ENCODE measurements at regions not wholly inside any gene's neighbourhood (a gene's known extent, or its start where the extent isn't known, plus 50 kb on each side); places are given as distances from the start of the nearest gene placed in this dataset.

DNA sequence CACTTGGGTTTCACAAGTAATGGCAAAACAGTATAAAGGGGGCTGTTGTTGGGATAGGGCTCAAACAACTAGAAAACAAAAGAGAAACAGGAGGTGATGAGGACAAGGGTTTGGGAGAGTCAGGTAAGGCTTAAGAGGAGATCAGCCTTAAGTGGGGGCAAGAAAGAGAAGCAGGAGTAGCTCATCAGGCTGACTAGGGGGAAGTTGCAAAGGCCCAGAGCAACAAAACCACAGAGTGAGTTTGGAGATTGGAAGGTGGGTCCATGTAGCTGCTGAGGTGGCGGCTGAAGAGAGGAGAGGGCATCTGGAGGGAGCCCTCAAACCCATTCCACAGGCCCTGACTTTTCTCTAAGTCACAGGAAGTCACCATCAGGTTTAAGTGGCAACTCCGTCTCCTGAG, 126.0 kb downstream of the MREG start:
- TF ChIP-seq, protein P1, sequence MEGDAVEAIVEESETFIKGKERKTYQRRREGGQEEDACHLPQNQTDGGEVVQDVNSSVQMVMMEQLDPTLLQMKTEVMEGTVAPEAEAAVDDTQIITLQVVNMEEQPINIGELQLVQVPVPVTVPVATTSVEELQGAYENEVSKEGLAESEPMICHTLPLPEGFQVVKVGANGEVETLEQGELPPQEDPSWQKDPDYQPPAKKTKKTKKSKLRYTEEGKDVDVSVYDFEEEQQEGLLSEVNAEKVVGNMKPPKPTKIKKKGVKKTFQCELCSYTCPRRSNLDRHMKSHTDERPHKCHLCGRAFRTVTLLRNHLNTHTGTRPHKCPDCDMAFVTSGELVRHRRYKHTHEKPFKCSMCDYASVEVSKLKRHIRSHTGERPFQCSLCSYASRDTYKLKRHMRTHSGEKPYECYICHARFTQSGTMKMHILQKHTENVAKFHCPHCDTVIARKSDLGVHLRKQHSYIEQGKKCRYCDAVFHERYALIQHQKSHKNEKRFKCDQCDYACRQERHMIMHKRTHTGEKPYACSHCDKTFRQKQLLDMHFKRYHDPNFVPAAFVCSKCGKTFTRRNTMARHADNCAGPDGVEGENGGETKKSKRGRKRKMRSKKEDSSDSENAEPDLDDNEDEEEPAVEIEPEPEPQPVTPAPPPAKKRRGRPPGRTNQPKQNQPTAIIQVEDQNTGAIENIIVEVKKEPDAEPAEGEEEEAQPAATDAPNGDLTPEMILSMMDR (IDR thresholded peaks at IDR 0.05) = no peak
- no peak for TF ChIP-seq EZH2 (IDR thresholded peaks at IDR 0.05; ENCODE audit: borderline replicate concordance, insufficient read depth, low read depth, low read length, poor library complexity, severe bottlenecking)
